ENCODE measurements at regions not wholly inside any gene's neighbourhood (a gene's known extent, or its start where the extent isn't known, plus 50 kb on each side); places are given as distances from the start of the nearest gene placed in this dataset.

DNA sequence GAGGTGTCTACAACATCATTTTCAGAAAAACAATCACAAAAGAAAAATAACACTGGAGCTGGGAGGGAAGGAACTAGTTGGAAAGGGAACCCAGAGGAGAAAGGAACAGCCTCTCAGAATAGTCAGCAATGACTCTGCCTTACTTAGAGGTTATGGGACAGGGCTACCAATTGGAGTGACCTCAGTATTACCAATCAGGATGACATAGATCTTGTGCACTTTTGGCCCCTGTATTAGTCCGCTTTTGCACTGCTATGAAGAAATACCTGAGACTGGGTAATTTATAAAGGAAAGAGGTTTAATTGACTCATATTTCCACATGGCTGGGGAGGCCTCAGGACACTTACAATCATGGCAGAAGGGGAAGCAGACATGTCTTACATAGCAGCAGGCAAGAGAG is 99.7 kb upstream of the SDK1 start:
- no peak for TF ChIP-seq EZH2 (IDR thresholded peaks at IDR 0.05; ENCODE audit: low read length)
- TF ChIP-seq, protein P1, sequence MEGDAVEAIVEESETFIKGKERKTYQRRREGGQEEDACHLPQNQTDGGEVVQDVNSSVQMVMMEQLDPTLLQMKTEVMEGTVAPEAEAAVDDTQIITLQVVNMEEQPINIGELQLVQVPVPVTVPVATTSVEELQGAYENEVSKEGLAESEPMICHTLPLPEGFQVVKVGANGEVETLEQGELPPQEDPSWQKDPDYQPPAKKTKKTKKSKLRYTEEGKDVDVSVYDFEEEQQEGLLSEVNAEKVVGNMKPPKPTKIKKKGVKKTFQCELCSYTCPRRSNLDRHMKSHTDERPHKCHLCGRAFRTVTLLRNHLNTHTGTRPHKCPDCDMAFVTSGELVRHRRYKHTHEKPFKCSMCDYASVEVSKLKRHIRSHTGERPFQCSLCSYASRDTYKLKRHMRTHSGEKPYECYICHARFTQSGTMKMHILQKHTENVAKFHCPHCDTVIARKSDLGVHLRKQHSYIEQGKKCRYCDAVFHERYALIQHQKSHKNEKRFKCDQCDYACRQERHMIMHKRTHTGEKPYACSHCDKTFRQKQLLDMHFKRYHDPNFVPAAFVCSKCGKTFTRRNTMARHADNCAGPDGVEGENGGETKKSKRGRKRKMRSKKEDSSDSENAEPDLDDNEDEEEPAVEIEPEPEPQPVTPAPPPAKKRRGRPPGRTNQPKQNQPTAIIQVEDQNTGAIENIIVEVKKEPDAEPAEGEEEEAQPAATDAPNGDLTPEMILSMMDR (optimal IDR thresholded peaks at IDR 0.05 in 1 of 3, IDR thresholded peaks at IDR 0.05 in 1 of 3, conservative IDR thresholded peaks at IDR 0.05 in 1 of 3; ENCODE audit: extremely low read depth in 1 of 3, insufficient read depth in 2 of 3, low read length in 3 of 3), result no peak
- no peaks in the 10 kb centered on the region for H3K79me2 ChIP-seq (ENCODE audit: control insufficient read depth, insufficient read depth, low read length)
- no peak overlapping the region for H3K4me3 ChIP-seq (ENCODE audit: control insufficient read depth in 2 of 3, extremely low read depth in 1 of 3, insufficient read depth in 2 of 3, low read depth in 1 of 3, low read length in 3 of 3)
- no peaks in the 10 kb centered on the region for H3K9me3 ChIP-seq (ENCODE audit: control insufficient read depth, low read depth, low read length)
- no peaks in the 10 kb centered on the region for H4K20me1 ChIP-seq (ENCODE audit: control insufficient read depth, extremely low read depth, insufficient read depth, low read length)
- dilution Hi-C loops (cut with MboI; ENCODE audit: extremely low pct_ligation_motif_present, low sequenced_read_pairs), result no loop called here
- no peak overlapping the region for H3K4me2 ChIP-seq (ENCODE audit: control insufficient read depth, extremely low read depth, insufficient read depth, low read depth, low read length)
- H3K9me1 ChIP-seq (ENCODE audit: control insufficient read depth, extremely low read depth, insufficient read depth, low read length), result no peaks in the 10 kb centered on the region
- DNase-seq (ENCODE audit: low read depth, low spot score), result no peak
- no peak overlapping the region for H3K9ac ChIP-seq (ENCODE audit: control insufficient read depth, extremely low read depth, insufficient read depth, low read length)
- no peak overlapping the region for H2AFZ ChIP-seq (ENCODE audit: control insufficient read depth, low read length)
- no peaks in the 10 kb centered on the region for H3K27me3 ChIP-seq (ENCODE audit: control insufficient read depth, extremely low read depth, insufficient read depth, low read length)
- H3K36me3 ChIP-seq (ENCODE audit: control insufficient read depth in 2 of 2, extremely low read depth in 1 of 2, insufficient read depth in 2 of 2, low read length in 2 of 2), result no peaks in the 10 kb centered on the region
- no peaks in the 10 kb centered on the region for H3K4me1 ChIP-seq (ENCODE audit: control insufficient read depth, extremely low read depth, insufficient read depth, low read length)
- FAIRE-seq, result no peak
- H3K27ac ChIP-seq (ENCODE audit: control insufficient read depth, insufficient read depth, low read length), result no peak overlapping the region

DNA sequence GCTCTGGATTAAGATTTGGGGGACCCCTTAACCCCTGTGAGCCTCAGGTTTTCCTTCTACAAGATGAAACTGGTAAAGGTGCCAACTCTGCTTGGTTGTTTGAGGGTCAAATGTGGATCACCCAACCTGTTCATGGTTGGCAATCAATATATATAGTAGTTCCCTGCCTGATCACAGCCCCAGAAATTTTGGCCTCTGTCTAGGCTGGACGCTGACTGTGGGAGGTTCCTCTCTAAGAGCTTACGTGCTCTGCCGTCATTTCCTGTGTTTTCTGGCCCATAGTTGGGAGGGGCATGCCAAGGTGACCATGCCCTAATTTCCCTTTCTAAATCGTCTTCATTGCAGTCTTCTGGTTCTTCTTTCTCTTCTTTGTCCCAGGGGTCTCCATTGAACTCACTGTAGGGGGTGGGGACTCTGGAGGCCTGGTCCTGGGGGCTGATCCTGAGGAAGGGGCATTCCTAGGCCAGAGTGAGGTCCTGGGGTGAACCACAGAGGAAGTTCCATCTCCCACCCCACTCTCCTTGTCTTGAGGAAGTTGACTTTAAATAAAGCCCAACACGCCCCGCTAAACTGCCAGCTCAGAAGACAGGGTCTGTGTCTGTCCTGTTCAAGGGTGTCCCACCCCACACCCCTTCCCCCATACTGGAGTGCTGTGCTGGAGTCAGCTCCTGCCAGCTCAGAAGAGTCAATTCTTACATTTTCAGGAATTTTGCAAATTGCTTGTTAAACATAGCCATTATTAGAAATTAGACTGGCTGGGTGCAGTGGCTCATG is 98.9 kb upstream of the SDK1 start:
- dilution Hi-C loops (cut with MboI; ENCODE audit: extremely low pct_ligation_motif_present, low sequenced_read_pairs), result no loop called here
- H3K4me3 ChIP-seq (ENCODE audit: control insufficient read depth in 2 of 3, extremely low read depth in 1 of 3, insufficient read depth in 2 of 3, low read depth in 1 of 3, low read length in 3 of 3), result no peak overlapping the region
- H4K20me1 ChIP-seq (ENCODE audit: control insufficient read depth, extremely low read depth, insufficient read depth, low read length), result no peaks in the 10 kb centered on the region
- no peaks in the 10 kb centered on the region for H3K9me1 ChIP-seq (ENCODE audit: control insufficient read depth, extremely low read depth, insufficient read depth, low read length)
- no peak overlapping the region for H2AFZ ChIP-seq (ENCODE audit: control insufficient read depth, low read length)
- H3K27ac ChIP-seq (ENCODE audit: control insufficient read depth, insufficient read depth, low read length), result no peak overlapping the region
- no peak overlapping the region for H3K4me2 ChIP-seq (ENCODE audit: control insufficient read depth, extremely low read depth, insufficient read depth, low read depth, low read length)
- no peaks in the 10 kb centered on the region for H3K36me3 ChIP-seq (ENCODE audit: control insufficient read depth in 2 of 2, extremely low read depth in 1 of 2, insufficient read depth in 2 of 2, low read length in 2 of 2)
- H3K9me3 ChIP-seq (ENCODE audit: control insufficient read depth, low read depth, low read length), result no peaks in the 10 kb centered on the region
- DNase-seq (ENCODE audit: low read depth, low spot score), result no peak
- H3K27me3 ChIP-seq (ENCODE audit: control insufficient read depth, extremely low read depth, insufficient read depth, low read length), result no peaks in the 10 kb centered on the region
- no peak for FAIRE-seq
- TF ChIP-seq, protein P1 (optimal IDR thresholded peaks at IDR 0.05 in 1 of 3, IDR thresholded peaks at IDR 0.05 in 1 of 3, conservative IDR thresholded peaks at IDR 0.05 in 1 of 3; ENCODE audit: extremely low read depth in 1 of 3, insufficient read depth in 2 of 3, low read length in 3 of 3), result no peak
- TF ChIP-seq EZH2 (IDR thresholded peaks at IDR 0.05; ENCODE audit: low read length), result no peak
- H3K4me1 ChIP-seq (ENCODE audit: control insufficient read depth, extremely low read depth, insufficient read depth, low read length), result no peaks in the 10 kb centered on the region
- no peaks in the 10 kb centered on the region for H3K79me2 ChIP-seq (ENCODE audit: control insufficient read depth, insufficient read depth, low read length)
- H3K9ac ChIP-seq (ENCODE audit: control insufficient read depth, extremely low read depth, insufficient read depth, low read length), result no peak overlapping the region

All from keratinocyte (primary cell).